K562 (cell line): ENCODE measurements at regions not wholly inside any gene's neighbourhood (a gene's known extent, or its start where the extent isn't known, plus 50 kb on each side); places are given as distances from the start of the nearest gene placed in this dataset.

ENCODE experiments used
- ATAC-seq: fragments of 200-7000 bp; cut with Tn5 transposase; 3 replicates; pipeline ENCODE4 v1.9.1; 2020; ENCODE audit warnings: moderate library complexity
- BruUV-seq: library from RNA; stranded (reverse); fragments of 400-500 nt; replicated peaks from 2 replicates; lab custom pipeline; 2021; lab: Mats Ljungman, UMichigan
- CTCF ChIA-PET: fragments of 300-600 bp; formaldehyde crosslinking; extraction: SDS; loops from one replicate; lab custom pipeline; 2021; ENCODE audit warnings: low intra/inter-chr PET ratio; lab: Yijun Ruan, JAX
- POLR2A ChIA-PET: fragments of 300-600, 350-650 bp; sonication (Branson Sonifier 250); formaldehyde crosslinking; extraction: SDS; loops from one replicate; lab custom pipeline; 2021; ENCODE audit warnings: antibody characterized with exemption, inconsistent platforms; lab: Yijun Ruan, JAX
- DNase-seq, 4 experiments: peaks; one replicate each; pipeline versions ENCODE4 v3.0.0 to v3.0.0-alpha.2; 2011 to 2018; ENCODE audit warnings: low spot score in 3 of 4, mixed read lengths in 3 of 4; ENCODE audit errors: extremely low read depth in 1 of 4
- FAIRE-seq: peaks from 2 replicates; lab custom pipeline; 2011; peaks lifted over from hg19 to GRCh38; lab: Jason Lieb, UNC
- H2AFZ ChIP-seq: 2 replicates; pipeline ENCODE4 v1.6.0; 2011; ENCODE audit warnings: low read depth, low read length, control low read depth, inconsistent platforms
- H3K27ac ChIP-seq: fragments of 200-600 bp; 3 replicates; pipeline ENCODE4 v1.8.0; 2011; ENCODE audit warnings: low read depth, mild to moderate bottlenecking, control low read depth, inconsistent platforms, low read length, moderate library complexity, mixed read lengths; ENCODE audit errors: extremely low read depth
- H3K27me3 ChIP-seq, 2 experiments: fragments of 300-600 bp in 1 of 2; 2 replicates in 1 of 2; 3 replicates in 1 of 2; pipeline versions ENCODE4 v1.6.0 to v1.8.0; 2011; ENCODE audit warnings: inconsistent platforms in 2 of 2, low read length in 2 of 2, mild to moderate bottlenecking in 1 of 2, mixed read lengths in 1 of 2, moderate library complexity in 1 of 2; ENCODE audit not compliant: control insufficient read depth in 2 of 2, insufficient read depth in 2 of 2
- H3K36me3 ChIP-seq: fragments of 300-600 bp; 3 replicates; pipeline ENCODE4 v1.8.0; 2011; ENCODE audit warnings: mild to moderate bottlenecking, low read length, inconsistent platforms; ENCODE audit not compliant: control insufficient read depth, insufficient read depth
- H3K4me1 ChIP-seq, 2 experiments: fragments of 200-600 bp in 1 of 2; replicated peaks in 1 of 2; 2 replicates in 1 of 2; 3 replicates in 1 of 2; pipeline versions ENCODE4 v1.5.1 to v1.8.0; 2011; ENCODE audit warnings: inconsistent platforms in 2 of 2, low read length in 2 of 2, mild to moderate bottlenecking in 1 of 2, mixed read lengths in 1 of 2, moderate library complexity in 1 of 2; ENCODE audit not compliant: control insufficient read depth in 2 of 2, insufficient read depth in 2 of 2
- H3K4me2 ChIP-seq: 2 replicates; pipeline ENCODE4 v1.6.1; 2011; ENCODE audit warnings: low read length, control low read depth, inconsistent platforms, mixed read lengths; ENCODE audit not compliant: insufficient read depth
- H3K4me3 ChIP-seq: fragments of 200-600 bp; sonication (generic), shearing (Covaris generic); 2 replicates; pipeline ENCODE4 v1.5.1; 2016; ENCODE audit warnings: control low read depth, inconsistent platforms
- H3K79me2 ChIP-seq: fragments of 200-600 bp; 3 replicates; pipeline ENCODE4 v1.8.0; 2011; ENCODE audit warnings: low read length, inconsistent platforms; ENCODE audit not compliant: control insufficient read depth, insufficient read depth
- H3K9ac ChIP-seq, 2 experiments: 2 replicates each; pipeline versions ENCODE4 v1.6.0 to v1.6.1; 2011; ENCODE audit warnings: low read depth in 2 of 2, low read length in 2 of 2, control low read depth in 1 of 2, inconsistent platforms in 1 of 2, mild to moderate bottlenecking in 1 of 2, mixed read lengths in 1 of 2; ENCODE audit not compliant: insufficient read depth in 1 of 2
- H3K9me1 ChIP-seq: one replicate; pipeline ENCODE4 v1.6.0; 2011; ENCODE audit warnings: inconsistent platforms, mild to moderate bottlenecking, low read length, moderate library complexity; ENCODE audit not compliant: control insufficient read depth, insufficient read depth
- H3K9me3 ChIP-seq: replicated peaks from 2 replicates; pipeline ENCODE4 v1.5.1; 2011; ENCODE audit warnings: low read depth, low read length, inconsistent platforms; ENCODE audit not compliant: control insufficient read depth, insufficient read depth
- H4K20me1 ChIP-seq: replicated peaks from 2 replicates; pipeline ENCODE4 v1.6.1; 2011; ENCODE audit warnings: low read length, inconsistent platforms, mixed read lengths; ENCODE audit not compliant: control insufficient read depth, insufficient read depth
- ATF4 ChIP-seq: fragments of 450-650 bp; formaldehyde crosslinking; IDR thresholded peaks from 2 replicates; pipeline ENCODE4 v1.4.0; 2022; ENCODE audit warnings: mild to moderate bottlenecking, moderate library complexity
- BRD9 ChIP-seq: fragments of 450-650 bp; IDR thresholded peaks from 2 replicates; pipeline ENCODE4 v1.6.1; 2018; ENCODE audit warnings: low read depth; ENCODE audit not compliant: partially characterized antibody
- CBFA2T3 ChIP-seq: fragments of 450-650 bp; IDR thresholded peaks from 2 replicates; pipeline ENCODE4 v1.6.1; 2017
- CCNT2 ChIP-seq: IDR thresholded peaks from 2 replicates; pipeline ENCODE4 v1.6.1; 2011; ENCODE audit warnings: borderline replicate concordance, low read depth, mild to moderate bottlenecking, moderate library complexity, mixed read lengths, low read length; ENCODE audit not compliant: insufficient read length; ENCODE audit errors: extremely low read depth
- EGR1 ChIP-seq: fragments of 450-650 bp; conservative IDR thresholded peaks from 2 replicates; pipeline ENCODE4 v1.6.1; 2017; ENCODE audit warnings: mild to moderate bottlenecking
- EP400 ChIP-seq: fragments of 450-650 bp; IDR thresholded peaks from 2 replicates; pipeline ENCODE4 v1.6.1; 2017; ENCODE audit warnings: antibody characterized with exemption, mild to moderate bottlenecking, moderate library complexity
- TAF1 ChIP-seq: IDR thresholded peaks from 2 replicates; pipeline ENCODE4 v1.6.1; 2011; ENCODE audit warnings: mild to moderate bottlenecking, low read length, moderate library complexity; ENCODE audit not compliant: insufficient read depth, control insufficient read depth, severe bottlenecking; ENCODE audit errors: extremely low read depth
- XRCC3 ChIP-seq: fragments of 450-650 bp; IDR thresholded peaks from 2 replicates; pipeline ENCODE4 v1.6.1; 2017; ENCODE audit warnings: mild to moderate bottlenecking, moderate library complexity
- ZNF354B ChIP-seq: fragments of 250-450 bp; sonication (Bioruptor Pico); IDR thresholded peaks from 2 replicates; pipeline ENCODE4 v1.4.0; 2020
- ZNF431 ChIP-seq: sonication (generic); formaldehyde crosslinking; IDR thresholded peaks from 2 replicates; pipeline ENCODE4 v1.8.0; 2022; ENCODE audit warnings: mild to moderate bottlenecking, missing genetic modification reagents
- ZNF436 ChIP-seq: fragments of 250-450, 450-650 bp; sonication (Bioruptor Pico); formaldehyde crosslinking; IDR thresholded peaks from 2 replicates; pipeline ENCODE4 v1.7.0; 2020; ENCODE audit warnings: mild to moderate bottlenecking
- ZNF445 ChIP-seq: fragments of 250-450 bp; sonication (Bioruptor Pico); IDR thresholded peaks from 2 replicates; pipeline ENCODE4 v1.4.0; 2020; ENCODE audit warnings: low read depth, mild to moderate bottlenecking, moderate library complexity
- ZNF512 ChIP-seq: IDR thresholded peaks from 2 replicates; pipeline ENCODE4 v1.6.1; 2016; ENCODE audit warnings: missing genetic modification characterization, missing compliant biosample characterization
- WGBS: fragments of 100-300 bp; shearing (Covaris generic); methylation state at CpG from one replicate; pipeline ENCODE4 v1.1.6; 2016; ENCODE audit warnings: low coverage, mixed read lengths; ENCODE audit not compliant: insufficient coverage; ENCODE audit errors: missing lambda C conversion rate; 5-methylcytosine and 5-hydroxymethylcytosine counted together
- in situ Hi-C: fragments of 300-500 bp; cut with MboI; formaldehyde crosslinking; loops from 4 replicates; pipeline ENCODE4 v1.15.0; 2018; ENCODE audit warnings: inconsistent platforms, mixed read lengths
- intact Hi-C: fragments of 100-400 bp; cut with micrococcal nuclease; formaldehyde crosslinking; loops from 2 replicates; pipeline ENCODE4 v1.14.2; 2022

- WGBS, result 4% methylated on average over 4 of the region's 6 CpGs
- FAIRE-seq, result no peak
- Histone ChIP-seq H3K4me1 (no peaks in the 10 kb centered on the region; a peak in 1 of 5 replicates), H3K27ac (no peak overlapping the region), H4K20me1 (no peaks in the 10 kb centered on the region), H3K4me3 (no peak overlapping the region), H3K4me2 (no peak overlapping the region), H3K9ac (no peak overlapping the region), H3K79me2 (no peaks in the 10 kb centered on the region), H3K36me3 (no peaks in the 10 kb centered on the region), H2AFZ (no peak overlapping the region), H3K9me1 (no peaks in the 10 kb centered on the region), H3K9me3 (no peaks in the 10 kb centered on the region), H3K27me3 (no peaks in the 10 kb centered on the region; a peak in 1 of 5 replicates)
- no peak for ATAC-seq
- ChIA-PET POLR2A (no interaction called here), CTCF (no interaction called here)
- in situ Hi-C loops, result no loop called here
- BruUV-seq, result no TSS peak
- TF ChIP-seq ATF4 (CRISPR knock-in tag) (no peak), XRCC3 (no peak), CCNT2 (no peak)
- DNase-seq, result no peak
- intact Hi-C loops, result no loop called here
These were observed 237.4 kb downstream of the CAAP1 start for GRCh38 chr9:26655166-26655565.

DNA sequence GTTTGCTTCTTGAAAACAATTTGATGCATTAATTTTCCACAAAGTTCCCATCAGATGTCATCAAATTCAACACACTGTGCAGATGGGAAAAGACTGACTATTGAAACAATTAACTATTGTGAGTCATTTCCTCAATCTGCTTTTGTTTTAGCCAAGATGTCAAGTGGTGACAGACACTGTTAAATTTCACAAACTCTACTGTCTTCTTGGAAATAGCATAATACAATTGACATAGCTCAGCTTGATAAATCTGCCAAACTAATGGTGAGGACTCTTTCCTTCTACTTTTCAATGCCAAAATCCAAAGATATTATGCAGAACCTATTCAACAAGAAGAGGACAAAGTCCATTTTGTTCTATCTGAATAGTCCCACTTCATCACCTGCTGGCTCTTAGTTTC, 242.3 kb downstream of the CAAP1 start:
- no peaks in the 10 kb centered on the region for H4K20me1 ChIP-seq
- CTCF ChIA-PET, result no interaction called here
- H2AFZ ChIP-seq, result no peak overlapping the region
- no peaks in the 10 kb centered on the region for H3K27me3 ChIP-seq
- no peaks in the 10 kb centered on the region for H3K36me3 ChIP-seq
- BruUV-seq, result no TSS peak
- DNase-seq (no peak), ATAC-seq (no peak), FAIRE-seq (no peak)
- H3K79me2 ChIP-seq, result no peaks in the 10 kb centered on the region
- H3K9me3 ChIP-seq, result no peaks in the 10 kb centered on the region
- no peaks in the 10 kb centered on the region for H3K9me1 ChIP-seq
- no peak overlapping the region for H3K9ac ChIP-seq
- intact Hi-C loops, result no loop called here
- POLR2A ChIA-PET, result no interaction called here
- no peak overlapping the region for H3K27ac ChIP-seq
- no peak overlapping the region for H3K4me3 ChIP-seq
- H3K4me2 ChIP-seq, result no peak overlapping the region
- in situ Hi-C loops, result no loop called here
- H3K4me1 ChIP-seq, result no peaks in the 10 kb centered on the region
- TF ChIP-seq ZNF436 (CRISPR knock-in tag) (no peak), BRD9 (no peak), TAF1 (no peak), ZNF431 (CRISPR knock-in tag) (no peak), ZNF445 (CRISPR knock-in tag) (no peak), EGR1 (no peak), ZNF354B (no peak), CBFA2T3 (no peak), EP400 (no peak), ZNF512 (tag) (no peak)
